GM13977 (cell line): ENCODE measurements at regions not wholly inside any gene's neighbourhood (a gene's known extent, or its start where the extent isn't known, plus 50 kb on each side); places are given as distances from the start of the nearest gene placed in this dataset.

ENCODE experiments used
- DNase-seq: peaks from one replicate; pipeline ENCODE4 v3.0.0; 2012; ENCODE audit warnings: low spot score
- CTCF ChIP-seq: IDR thresholded peaks from 2 replicates; pipeline ENCODE4 v1.5.1; 2012; ENCODE audit warnings: mild to moderate bottlenecking, control low read depth; ENCODE audit not compliant: insufficient read depth; ENCODE audit errors: extremely low read depth, missing control alignments
- in situ Hi-C: fragments of 300-500 bp; cut with MboI; formaldehyde crosslinking; loops from one replicate; pipeline ENCODE4 v1.12.0; 2022; ENCODE audit warnings: low sequenced_read_pairs, low pct_unique_long_range_greater_than_20kb, mixed read lengths, inconsistent platforms; ENCODE audit not compliant: unreplicated experiment

GRCh38 chr10:3469639-3470020, 297.0 kb upstream of the PITRM1 start:
- no peak for TF ChIP-seq CTCF
- in situ Hi-C loops: no loop called here
- no peak for DNase-seq

- peak; percentile 43 for DNase-seq
- in situ Hi-C loops: no loop called here
- TF ChIP-seq CTCF: no peak
Observed at GRCh38 chr10:3468919-3469638, 296.5 kb upstream of the PITRM1 start.

- in situ Hi-C loops: no loop called here
- TF ChIP-seq CTCF: no peak
- DNase-seq: no peak
Observed at GRCh38 chr10:3467052-3467951, 294.7 kb upstream of the PITRM1 start.

- DNase-seq: no peak
- in situ Hi-C loops: no loop called here
- TF ChIP-seq CTCF: no peak
Observed at GRCh38 chr10:3465406-3465891, 292.9 kb upstream of the PITRM1 start.

- TF ChIP-seq CTCF: no peak
- in situ Hi-C loops: no loop called here
- no peak for DNase-seq
Observed at GRCh38 chr10:3464760-3465405, 292.3 kb upstream of the PITRM1 start.

GRCh38 chr10:3460420-3461128, 288.0 kb upstream of the PITRM1 start:
- no peak for DNase-seq
- no peak for TF ChIP-seq CTCF
- in situ Hi-C loops: no loop called here
